TTC549 (cell line): ENCODE measurements at regions not wholly inside any gene's neighbourhood (a gene's known extent, or its start where the extent isn't known, plus 50 kb on each side); places are given as distances from the start of the nearest gene placed in this dataset.

Experiments used
- FAIRE-seq: peaks from 2 replicates; lab custom pipeline; 2012; peaks lifted over from hg19 to GRCh38; lab: Jason Lieb, UNC

DNA sequence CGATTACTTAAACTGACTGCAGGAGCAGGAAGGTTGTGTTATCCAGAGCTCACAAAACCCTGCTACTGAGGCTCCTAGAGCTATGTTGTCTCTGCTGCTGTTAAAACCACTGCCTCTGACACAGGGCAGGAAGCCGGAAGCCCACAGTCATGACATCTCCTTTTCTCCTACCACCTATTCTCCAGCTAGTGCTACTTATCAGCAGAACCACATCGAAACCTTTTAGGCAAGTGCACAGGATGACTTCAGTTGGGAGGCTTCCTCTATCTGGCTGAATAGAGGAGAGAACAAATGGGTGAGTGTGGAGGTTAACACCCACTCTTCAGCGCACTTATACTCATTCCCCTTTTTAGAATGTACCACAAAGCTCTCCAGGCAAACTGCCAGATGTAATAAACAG, 638.0 kb downstream of the OTOL1 start:
- no peak for FAIRE-seq

- no peak for FAIRE-seq
Observed at GRCh38 chr3:162136136-162136535, 639.5 kb downstream of the OTOL1 start.

GRCh38 chr3:162138509-162138908, 641.9 kb downstream of the OTOL1 start:
- no peak for FAIRE-seq

DNA sequence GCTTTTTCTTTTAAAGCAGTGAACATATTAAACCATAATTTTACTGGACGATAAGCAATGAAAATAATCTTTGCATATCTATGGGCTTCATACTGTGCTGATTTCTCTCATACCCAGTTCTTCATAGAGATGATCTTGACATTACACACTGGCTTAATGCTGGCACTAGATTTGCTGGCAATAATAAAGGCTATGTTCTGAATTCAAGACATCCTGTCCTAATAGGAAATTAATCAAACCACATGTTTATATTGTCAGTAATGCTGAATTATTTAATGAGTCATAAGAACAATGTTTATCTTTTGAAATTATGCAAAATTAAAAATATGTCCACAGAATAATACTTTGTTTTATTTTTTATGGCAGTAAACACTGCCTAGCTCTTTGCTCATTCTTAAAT, 643.2 kb downstream of the OTOL1 start:
- no peak for FAIRE-seq

- FAIRE-seq, result no peak
Observed at GRCh38 chr3:162141272-162141791, 644.7 kb downstream of the OTOL1 start.

GRCh38 chr3:162142511-162142910, 645.9 kb downstream of the OTOL1 start:
- FAIRE-seq, result no peak

- FAIRE-seq, result no peak
Observed at GRCh38 chr3:162143180-162143579, 646.6 kb downstream of the OTOL1 start.

GRCh38 chr3:162147996-162148395, 651.4 kb downstream of the OTOL1 start:
- no peak for FAIRE-seq

GRCh38 chr3:162150790-162151189, 654.2 kb downstream of the OTOL1 start:
- FAIRE-seq, result no peak

GRCh38 chr3:162152636-162153035, 656.0 kb downstream of the OTOL1 start:
- FAIRE-seq, result no peak

DNA sequence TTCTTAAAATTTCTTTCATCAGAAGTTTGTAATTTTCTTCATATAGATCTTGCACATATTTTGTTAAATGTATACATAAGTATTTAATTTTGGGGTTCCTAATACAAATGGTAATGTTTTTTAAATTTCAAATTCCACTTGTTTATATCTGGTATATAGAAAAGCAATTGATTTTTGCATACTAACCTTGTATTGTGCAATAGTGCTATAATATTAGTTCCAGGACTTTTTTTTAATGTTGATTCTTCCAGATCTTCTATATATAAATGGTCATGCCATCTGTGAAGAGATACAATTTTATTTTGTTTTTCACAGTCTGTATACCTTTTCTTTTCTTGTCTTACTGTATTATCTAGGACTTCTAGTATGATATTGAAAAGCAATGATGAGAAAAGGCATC, 665.0 kb downstream of the OTOL1 start:
- no peak for FAIRE-seq

DNA sequence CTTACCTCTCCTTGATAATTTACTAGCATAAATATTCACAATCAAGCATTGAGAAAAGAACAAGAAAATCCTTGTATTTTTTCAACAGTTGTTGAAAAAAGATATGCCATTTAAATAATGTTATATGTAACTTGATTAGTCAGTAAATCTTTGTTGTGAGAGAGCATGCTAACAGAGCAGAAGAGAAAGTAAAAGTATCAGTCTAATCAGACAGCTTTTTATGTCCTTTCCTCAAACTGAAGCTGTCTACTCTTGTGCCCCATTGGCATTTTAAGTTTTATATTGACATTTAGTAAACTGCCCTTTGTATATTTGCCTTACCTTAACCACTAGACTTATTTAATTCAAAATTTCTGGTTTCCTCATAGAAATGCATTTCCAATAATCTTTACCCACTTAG, 668.7 kb downstream of the OTOL1 start:
- no peak for FAIRE-seq

GRCh38 chr3:162166543-162166942, 669.9 kb downstream of the OTOL1 start:
- FAIRE-seq, result no peak

DNA sequence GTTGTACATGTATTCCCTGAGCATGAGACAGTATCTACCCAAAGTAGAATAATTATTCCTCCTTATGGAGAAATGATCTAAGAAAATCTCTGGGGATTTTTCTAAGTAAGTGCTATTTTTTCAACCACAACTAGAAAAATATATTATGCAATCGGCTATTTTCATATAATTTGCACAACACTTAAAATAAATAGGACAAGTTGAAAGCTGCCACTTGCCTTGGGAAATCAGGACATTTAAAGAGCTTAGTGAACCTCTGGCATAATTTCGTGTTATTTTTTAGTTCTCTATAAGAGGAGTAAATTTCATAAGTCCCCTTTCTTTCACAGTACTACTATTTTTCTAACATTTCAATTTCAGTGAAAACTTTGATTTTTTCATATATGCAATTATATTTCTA, 672.1 kb downstream of the OTOL1 start:
- no peak for FAIRE-seq

- FAIRE-seq, result no peak
Observed at GRCh38 chr3:162170581-162170980, 674.0 kb downstream of the OTOL1 start.

DNA sequence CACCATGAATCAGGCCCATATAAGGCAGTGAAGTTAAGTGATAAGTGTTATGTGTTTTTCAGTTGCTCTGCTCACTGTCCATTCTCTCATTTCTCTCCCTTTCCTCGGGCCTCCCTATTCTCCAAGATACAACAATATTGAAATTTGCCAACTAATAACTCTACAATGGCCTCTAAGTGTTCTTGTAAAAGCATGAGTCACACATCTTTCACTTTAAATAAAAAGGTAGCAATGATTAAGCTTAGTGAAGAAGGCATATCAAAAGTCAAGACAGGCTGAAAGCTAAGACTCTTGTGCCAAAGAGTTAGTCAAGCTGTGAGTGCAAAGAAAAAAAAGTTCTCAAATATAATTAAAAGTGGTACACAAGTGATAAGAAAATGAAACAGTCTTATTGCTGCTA, 675.4 kb downstream of the OTOL1 start:
- no peak for FAIRE-seq

GRCh38 chr3:162175145-162175544, 678.5 kb downstream of the OTOL1 start:
- no peak for FAIRE-seq

DNA sequence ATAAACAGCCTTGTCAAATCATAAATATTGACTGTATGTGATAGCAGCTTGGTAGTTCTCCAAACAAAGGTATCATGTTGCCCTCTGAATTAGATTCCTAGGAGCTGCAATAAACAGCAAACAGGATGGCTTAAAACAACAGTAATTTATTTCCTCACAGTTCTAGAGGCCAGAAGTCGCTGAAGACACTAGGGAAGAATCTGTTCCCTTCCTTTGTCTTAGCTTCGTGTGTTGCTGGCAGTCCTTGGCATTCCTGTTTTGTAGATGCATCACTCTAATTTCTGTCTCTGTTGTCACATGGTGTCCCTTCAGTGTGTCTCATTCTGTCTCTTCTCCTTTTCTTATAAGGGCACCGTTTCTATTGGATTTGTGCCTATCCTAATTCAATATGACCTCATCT, 679.3 kb downstream of the OTOL1 start:
- FAIRE-seq, result no peak

GRCh38 chr3:162183440-162183839, 686.8 kb downstream of the OTOL1 start:
- no peak for FAIRE-seq

- FAIRE-seq, result no peak
Observed at GRCh38 chr3:162192340-162193029, 695.9 kb downstream of the OTOL1 start.

DNA sequence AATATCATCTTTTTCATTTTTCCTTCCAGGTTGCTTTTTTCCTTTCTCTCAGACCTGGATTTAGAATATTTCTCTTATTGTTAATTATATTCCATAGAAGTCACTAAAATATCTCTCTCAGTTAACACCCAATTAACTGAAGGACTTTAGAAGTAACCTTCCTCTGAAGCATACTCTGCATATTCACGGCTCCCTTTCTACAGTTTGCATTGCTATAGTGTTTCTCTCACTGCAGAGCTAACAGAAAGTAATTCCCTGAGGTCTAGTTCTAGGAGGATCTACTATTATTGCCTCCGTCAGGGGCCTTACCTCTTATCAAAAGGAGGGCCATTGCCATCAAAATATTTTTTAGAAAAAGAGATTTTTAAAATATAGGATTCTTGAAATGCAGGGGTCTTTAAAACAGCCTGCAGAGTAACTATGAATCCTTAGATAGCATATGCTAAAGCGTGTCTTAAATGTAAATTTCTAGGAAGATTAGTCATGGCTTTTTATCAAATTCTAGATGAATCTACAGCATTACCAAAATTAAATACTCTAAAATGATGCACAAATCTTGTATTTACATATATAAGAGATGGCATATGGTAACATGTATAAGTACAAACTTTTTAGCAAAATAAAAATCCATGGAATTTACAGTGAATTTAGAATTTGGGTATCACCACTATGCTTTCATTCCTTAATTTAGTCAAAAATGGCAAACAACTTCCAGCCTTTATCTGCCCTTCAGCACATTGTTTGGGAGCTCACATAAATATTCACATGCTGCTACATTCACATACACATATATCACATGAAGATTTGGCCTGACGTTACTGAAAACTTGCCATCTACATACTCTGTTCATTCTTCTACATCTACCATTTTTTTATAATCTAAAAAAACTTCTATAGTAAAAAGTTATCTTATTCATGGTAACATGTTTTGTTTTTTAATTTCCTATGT, 696.8 kb downstream of the OTOL1 start:
- FAIRE-seq, result no peak

- FAIRE-seq, result no peak
Observed at GRCh38 chr3:162195147-162195546, 698.5 kb downstream of the OTOL1 start.

DNA sequence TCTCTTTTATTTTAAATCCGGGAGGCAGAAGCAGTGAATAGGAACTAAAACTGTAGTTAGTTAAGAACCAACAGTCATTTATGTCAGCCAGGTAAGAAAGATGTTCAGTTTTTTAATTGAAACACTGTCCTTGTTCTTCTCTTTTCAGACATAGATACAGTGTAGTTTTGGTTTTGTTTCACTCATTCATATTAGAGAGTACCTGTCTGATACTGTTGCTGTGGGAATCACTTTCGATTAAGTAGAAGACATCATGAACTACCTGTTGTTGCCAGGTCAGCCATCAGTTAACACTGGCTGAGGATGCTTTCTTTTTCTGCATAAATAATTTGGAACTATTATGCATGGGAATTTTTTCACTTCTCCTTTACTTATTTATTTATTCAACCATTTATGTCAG, 700.4 kb downstream of the OTOL1 start:
- no peak for FAIRE-seq
